MCF 10A (cell line): ENCODE measurements at regions not wholly inside any gene's neighbourhood (a gene's known extent, or its start where the extent isn't known, plus 50 kb on each side); places are given as distances from the start of the nearest gene placed in this dataset.
A peak's percentile ranks its signal among the peaks of the same experiment; 100 is the strongest.

ENCODE experiments used
- BruUV-seq: library from RNA; stranded (reverse); fragments of 400-500 nt; replicated peaks from 2 replicates; lab custom pipeline; 2021; lab: Mats Ljungman, UMichigan
- CTCF ChIA-PET: fragments of 300-600 bp; sonication (Branson Sonifier 250); formaldehyde crosslinking; extraction: SDS; loops from one replicate; lab custom pipeline; 2021; ENCODE audit warnings: antibody characterized with exemption, inconsistent platforms; lab: Yijun Ruan, JAX
- POLR2A ChIA-PET: fragments of 300-600, 350-650 bp; sonication (Branson Sonifier 250); formaldehyde crosslinking; extraction: SDS; loops from one replicate; lab custom pipeline; 2020; ENCODE audit warnings: antibody characterized with exemption, inconsistent platforms; lab: Yijun Ruan, JAX
- DNase-seq: peaks from one replicate; pipeline ENCODE4 v3.0.0-alpha.2; 2018; ENCODE audit not compliant: unreplicated experiment
- H3K27ac Mint-ChIP-seq: one replicate; pipeline ENCODE4 v1.8.0; 2022; ENCODE audit warnings: mild to moderate bottlenecking, low read depth, mixed read lengths; ENCODE audit not compliant: unreplicated experiment
- H3K27me3 Mint-ChIP-seq: one replicate; pipeline ENCODE4 v1.8.0; 2022; ENCODE audit warnings: mixed read lengths; ENCODE audit not compliant: insufficient read depth, unreplicated experiment
- H3K36me3 Mint-ChIP-seq: one replicate; pipeline ENCODE4 v1.8.0; 2022; ENCODE audit warnings: mild to moderate bottlenecking, moderate library complexity, mixed read lengths; ENCODE audit not compliant: insufficient read depth, unreplicated experiment
- H3K4me1 Mint-ChIP-seq: one replicate; pipeline ENCODE4 v1.8.0; 2022; ENCODE audit warnings: mixed read lengths; ENCODE audit not compliant: insufficient read depth, unreplicated experiment
- H3K4me3 Mint-ChIP-seq: one replicate; pipeline ENCODE4 v1.8.0; 2022; ENCODE audit warnings: mild to moderate bottlenecking, moderate library complexity, mixed read lengths; ENCODE audit not compliant: unreplicated experiment
- H3K9me3 Mint-ChIP-seq: one replicate; pipeline ENCODE4 v1.8.0; 2022; ENCODE audit warnings: mixed read lengths; ENCODE audit not compliant: unreplicated experiment
- CTCF ChIP-seq: fragments of 200-600 bp; IDR thresholded peaks from one replicate; pipeline ENCODE4 v1.8.0; 2022; ENCODE audit warnings: antibody characterized with exemption, mild to moderate bottlenecking; ENCODE audit not compliant: unreplicated experiment
- intact Hi-C: fragments of 100-400 bp; cut with micrococcal nuclease; formaldehyde crosslinking; loops from 2 replicates; pipeline ENCODE4 v1.14.1; 2022

- intact Hi-C loops, result no loop called here
- peak; percentile 57 for DNase-seq
- H3K27ac Mint-ChIP-seq, result no peak overlapping the region
- H3K9me3 Mint-ChIP-seq, result no peaks in the 10 kb centered on the region
- H3K36me3 Mint-ChIP-seq, result no peaks in the 10 kb centered on the region
- ChIA-PET POLR2A (no interaction called here), CTCF (no interaction called here)
- H3K4me3 Mint-ChIP-seq, result no peak overlapping the region
- H3K27me3 Mint-ChIP-seq, result no peaks in the 10 kb centered on the region
- BruUV-seq, result no TSS peak
- no peak for TF ChIP-seq CTCF
- no peaks in the 10 kb centered on the region for H3K4me1 Mint-ChIP-seq
These were observed 429.2 kb downstream of the PID1 start for GRCh38 chr2:228841877-228842276.

- no TSS peak for BruUV-seq
- H3K27ac Mint-ChIP-seq, result no peak overlapping the region
These were observed 429.6 kb downstream of the PID1 start for GRCh38 chr2:228841475-228841874.

GRCh38 chr2:228840743-228841114, 430.4 kb downstream of the PID1 start:
- POLR2A ChIA-PET, result no interaction called here
- H3K27me3 Mint-ChIP-seq, result no peaks in the 10 kb centered on the region
- BruUV-seq, result no TSS peak
- CTCF ChIA-PET, result no interaction called here
- no peak for DNase-seq
- no peak overlapping the region for H3K4me3 Mint-ChIP-seq
- H3K36me3 Mint-ChIP-seq, result no peaks in the 10 kb centered on the region
- H3K9me3 Mint-ChIP-seq, result no peaks in the 10 kb centered on the region
- no peak overlapping the region for H3K27ac Mint-ChIP-seq
- TF ChIP-seq CTCF, result no peak
- no peaks in the 10 kb centered on the region for H3K4me1 Mint-ChIP-seq
- intact Hi-C loops, result no loop called here

More at GRCh38 chr2:228841475-228841874, 429.6 kb downstream of the PID1 start:
- intact Hi-C loops, result no loop called here
- Mint-ChIP-seq H3K27me3 (no peaks in the 10 kb centered on the region), H3K36me3 (no peaks in the 10 kb centered on the region), H3K4me1 (no peaks in the 10 kb centered on the region), H3K9me3 (no peaks in the 10 kb centered on the region), H3K4me3 (no peak overlapping the region)
- no peak for DNase-seq
- ChIA-PET POLR2A (no interaction called here), CTCF (no interaction called here)
- no peak for TF ChIP-seq CTCF

GRCh38 chr2:228840113-228840742, 430.9 kb downstream of the PID1 start:
- CTCF ChIA-PET, result no interaction called here
- no peak for DNase-seq

More at GRCh38 chr2:228840113-228840742, 430.9 kb downstream of the PID1 start:
- H3K36me3 Mint-ChIP-seq, result no peaks in the 10 kb centered on the region
- H3K4me1 Mint-ChIP-seq, result no peaks in the 10 kb centered on the region
- POLR2A ChIA-PET, result no interaction called here
- no TSS peak for BruUV-seq
- H3K9me3 Mint-ChIP-seq, result no peaks in the 10 kb centered on the region
- H3K27me3 Mint-ChIP-seq, result no peaks in the 10 kb centered on the region
- intact Hi-C loops, result no loop called here
- no peak overlapping the region for H3K27ac Mint-ChIP-seq
- H3K4me3 Mint-ChIP-seq, result no peak overlapping the region
- TF ChIP-seq CTCF, result no peak
